ENCODE measurements at regions not wholly inside any gene's neighbourhood (a gene's known extent, or its start where the extent isn't known, plus 50 kb on each side); places are given as distances from the start of the nearest gene placed in this dataset.
"Not testable (repeated sequence)": the region's sequence is repeated elsewhere in the genome, so short reads cannot be mapped to it uniquely, and the experiment has no call there.

DNA sequence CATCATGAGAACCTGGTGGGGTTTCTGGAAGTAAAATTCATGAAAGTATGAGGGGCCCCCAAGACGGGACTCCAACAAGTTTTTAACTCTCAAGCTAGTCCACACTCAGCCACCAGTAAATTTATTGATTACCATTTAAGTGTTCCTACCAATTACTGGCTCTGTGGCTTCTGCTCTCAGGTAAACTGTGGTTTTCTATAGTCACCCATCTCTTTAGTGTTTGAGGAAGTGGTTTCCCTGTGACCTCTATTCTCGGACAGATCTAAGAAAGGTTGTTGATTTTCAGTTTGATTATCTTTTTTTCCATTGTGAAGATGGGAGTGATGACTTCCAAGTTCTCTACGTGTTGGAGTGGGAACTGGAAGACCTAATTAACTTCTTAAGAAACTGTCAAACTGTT is 869.6 kb downstream of the CDY1 start:
- DNase-seq; H3K9me3 ChIP-seq; H3K27ac ChIP-seq; intact Hi-C loops (cut with DNase I); H3K27me3 ChIP-seq; H3K36me3 ChIP-seq; ATAC-seq; H3K4me1 ChIP-seq; H3K4me3 ChIP-seq: not testable (repeated sequence)
- no CpG with 5 or more reads among the region's 3 CpGs for WGBS (ENCODE audit: insufficient coverage, low coverage, low lambda C conversion rate, missing lambda C conversion rate)

DNA sequence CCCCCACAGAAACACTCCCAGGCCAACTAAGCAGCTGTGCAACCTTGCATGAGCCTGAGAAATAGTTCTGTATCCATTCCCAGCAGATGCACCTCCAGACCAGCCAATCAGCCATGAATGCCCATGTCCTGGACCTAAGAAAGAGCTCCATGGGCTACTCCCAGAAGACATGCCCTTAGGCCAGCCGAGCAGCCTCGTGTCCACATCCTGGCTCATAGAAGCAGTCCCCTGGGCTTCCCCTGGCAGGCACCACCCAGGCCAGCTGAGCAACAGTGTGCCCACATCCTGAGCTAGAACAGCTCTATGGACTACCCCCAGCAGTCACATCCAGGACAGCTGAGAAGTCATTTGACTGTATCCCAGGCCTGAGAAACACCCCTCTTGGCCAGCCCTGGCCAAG is 899.5 kb downstream of the CDY1 start:
- H3K4me3 ChIP-seq; H3K4me1 ChIP-seq; H3K27me3 ChIP-seq; H3K27ac ChIP-seq; intact Hi-C loops (cut with DNase I); H3K9me3 ChIP-seq; ATAC-seq; DNase-seq; H3K36me3 ChIP-seq: not testable (repeated sequence)
- no CpG with 5 or more reads among the region's 2 CpGs for whole genome bisulfite sequencing (ENCODE audit: insufficient coverage, low coverage, low lambda C conversion rate, missing lambda C conversion rate)

DNA sequence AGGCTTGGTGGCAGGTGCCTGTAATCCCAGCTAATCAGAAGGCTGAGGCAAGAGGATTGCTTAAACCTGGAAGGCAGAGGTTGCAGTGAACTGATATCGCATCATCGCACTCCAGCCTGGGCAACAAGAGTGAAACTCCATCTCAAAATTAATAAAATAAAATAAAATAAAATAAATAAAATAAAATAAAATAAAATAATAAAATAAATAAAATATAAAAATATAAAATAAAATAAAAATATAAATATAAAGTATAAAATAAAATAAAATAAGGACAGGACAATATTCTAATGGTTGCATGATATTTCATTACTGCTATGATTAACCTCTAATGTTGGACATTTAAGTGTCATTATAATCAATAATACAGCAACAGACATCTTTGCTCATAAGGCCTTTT is 933.1 kb downstream of the CDY1 start:
- WGBS (ENCODE audit: insufficient coverage, low coverage, low lambda C conversion rate, missing lambda C conversion rate), result no CpG with 5 or more reads among the region's 2 CpGs
- ATAC-seq, result no peak
- intact Hi-C loops (cut with DNase I), result no loop called here

DNA sequence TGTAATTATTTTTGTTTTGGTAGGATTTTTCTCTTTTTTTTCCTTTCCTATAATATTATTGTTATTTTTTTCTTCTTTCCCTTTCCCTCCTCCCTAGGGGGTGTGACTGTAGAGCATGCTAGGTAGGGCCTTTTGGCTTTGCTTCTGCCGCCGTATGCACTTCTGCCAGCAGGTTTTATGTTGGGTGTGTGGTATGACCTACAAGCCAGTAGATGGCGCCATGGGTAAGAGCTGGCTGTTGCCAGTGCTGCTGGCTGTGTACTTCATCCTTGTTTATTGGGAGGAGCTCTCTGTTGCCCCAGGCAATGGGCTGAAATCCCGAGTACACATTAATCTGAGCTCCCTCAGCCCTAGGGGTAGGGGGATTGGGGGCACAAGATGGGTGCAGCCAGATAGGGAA is 941.1 kb downstream of the CDY1 start:
- H3K9me3 ChIP-seq; H3K4me1 ChIP-seq; H3K27ac ChIP-seq; intact Hi-C loops (cut with DNase I); H3K36me3 ChIP-seq; ATAC-seq; H3K27me3 ChIP-seq; H3K4me3 ChIP-seq: not testable (repeated sequence)
- peak in 1 of 3 donors; percentile 41 for DNase-seq
- WGBS (ENCODE audit: insufficient coverage, low coverage, low lambda C conversion rate, missing lambda C conversion rate), result no CpG with 5 or more reads among the region's 4 CpGs

More for the DNA sequence above, 933.1 kb downstream of the CDY1 start:
- no peaks in the 10 kb centered on the region for H3K9me3 ChIP-seq
- H3K4me1 ChIP-seq, result no peaks in the 10 kb centered on the region
- no peaks in the 10 kb centered on the region for H3K36me3 ChIP-seq
- no peak overlapping the region for H3K4me3 ChIP-seq
- TF ChIP-seq POLR2A (IDR thresholded peaks at IDR 0.05), result no peak
- TF ChIP-seq, protein P1, sequence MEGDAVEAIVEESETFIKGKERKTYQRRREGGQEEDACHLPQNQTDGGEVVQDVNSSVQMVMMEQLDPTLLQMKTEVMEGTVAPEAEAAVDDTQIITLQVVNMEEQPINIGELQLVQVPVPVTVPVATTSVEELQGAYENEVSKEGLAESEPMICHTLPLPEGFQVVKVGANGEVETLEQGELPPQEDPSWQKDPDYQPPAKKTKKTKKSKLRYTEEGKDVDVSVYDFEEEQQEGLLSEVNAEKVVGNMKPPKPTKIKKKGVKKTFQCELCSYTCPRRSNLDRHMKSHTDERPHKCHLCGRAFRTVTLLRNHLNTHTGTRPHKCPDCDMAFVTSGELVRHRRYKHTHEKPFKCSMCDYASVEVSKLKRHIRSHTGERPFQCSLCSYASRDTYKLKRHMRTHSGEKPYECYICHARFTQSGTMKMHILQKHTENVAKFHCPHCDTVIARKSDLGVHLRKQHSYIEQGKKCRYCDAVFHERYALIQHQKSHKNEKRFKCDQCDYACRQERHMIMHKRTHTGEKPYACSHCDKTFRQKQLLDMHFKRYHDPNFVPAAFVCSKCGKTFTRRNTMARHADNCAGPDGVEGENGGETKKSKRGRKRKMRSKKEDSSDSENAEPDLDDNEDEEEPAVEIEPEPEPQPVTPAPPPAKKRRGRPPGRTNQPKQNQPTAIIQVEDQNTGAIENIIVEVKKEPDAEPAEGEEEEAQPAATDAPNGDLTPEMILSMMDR (IDR thresholded peaks at IDR 0.05), result no peak
- no peaks in the 10 kb centered on the region for H3K27me3 ChIP-seq
- no peak for DNase-seq
- H3K27ac ChIP-seq, result no peak overlapping the region

Measured in right lobe of liver (tissue), 6 donors.